K562 (cell line): ENCODE measurements at regions not wholly inside any gene's neighbourhood (a gene's known extent, or its start where the extent isn't known, plus 50 kb on each side); places are given as distances from the start of the nearest gene placed in this dataset.

Experiments used
- ATAC-seq: fragments of 200-7000 bp; cut with Tn5 transposase; 3 replicates; pipeline ENCODE4 v1.9.1; 2020; ENCODE audit warnings: moderate library complexity
- BruUV-seq: library from RNA; stranded (reverse); fragments of 400-500 nt; replicated peaks from 2 replicates; lab custom pipeline; 2021; lab: Mats Ljungman, UMichigan
- CTCF ChIA-PET: fragments of 300-600 bp; formaldehyde crosslinking; extraction: SDS; loops from one replicate; lab custom pipeline; 2021; ENCODE audit warnings: low intra/inter-chr PET ratio; lab: Yijun Ruan, JAX
- POLR2A ChIA-PET: fragments of 300-600, 350-650 bp; sonication (Branson Sonifier 250); formaldehyde crosslinking; extraction: SDS; loops from one replicate; lab custom pipeline; 2021; ENCODE audit warnings: antibody characterized with exemption, inconsistent platforms; lab: Yijun Ruan, JAX
- DNase-seq, 4 experiments: peaks; one replicate each; pipeline versions ENCODE4 v3.0.0 to v3.0.0-alpha.2; 2011 to 2018; ENCODE audit warnings: low spot score in 3 of 4, mixed read lengths in 3 of 4; ENCODE audit errors: extremely low read depth in 1 of 4
- FAIRE-seq: peaks from 2 replicates; lab custom pipeline; 2011; peaks lifted over from hg19 to GRCh38; lab: Jason Lieb, UNC
- H2AFZ ChIP-seq: 2 replicates; pipeline ENCODE4 v1.6.0; 2011; ENCODE audit warnings: low read depth, low read length, control low read depth, inconsistent platforms
- H3K27ac ChIP-seq: fragments of 200-600 bp; 3 replicates; pipeline ENCODE4 v1.8.0; 2011; ENCODE audit warnings: low read depth, mild to moderate bottlenecking, control low read depth, inconsistent platforms, low read length, moderate library complexity, mixed read lengths; ENCODE audit errors: extremely low read depth
- H3K27me3 ChIP-seq, 2 experiments: fragments of 300-600 bp in 1 of 2; 2 replicates in 1 of 2; 3 replicates in 1 of 2; pipeline versions ENCODE4 v1.6.0 to v1.8.0; 2011; ENCODE audit warnings: inconsistent platforms in 2 of 2, low read length in 2 of 2, mild to moderate bottlenecking in 1 of 2, mixed read lengths in 1 of 2, moderate library complexity in 1 of 2; ENCODE audit not compliant: control insufficient read depth in 2 of 2, insufficient read depth in 2 of 2
- H3K36me3 ChIP-seq: fragments of 300-600 bp; 3 replicates; pipeline ENCODE4 v1.8.0; 2011; ENCODE audit warnings: mild to moderate bottlenecking, low read length, inconsistent platforms; ENCODE audit not compliant: control insufficient read depth, insufficient read depth
- H3K4me1 ChIP-seq, 2 experiments: fragments of 200-600 bp in 1 of 2; replicated peaks in 1 of 2; 2 replicates in 1 of 2; 3 replicates in 1 of 2; pipeline versions ENCODE4 v1.5.1 to v1.8.0; 2011; ENCODE audit warnings: inconsistent platforms in 2 of 2, low read length in 2 of 2, mild to moderate bottlenecking in 1 of 2, mixed read lengths in 1 of 2, moderate library complexity in 1 of 2; ENCODE audit not compliant: control insufficient read depth in 2 of 2, insufficient read depth in 2 of 2
- H3K4me2 ChIP-seq: 2 replicates; pipeline ENCODE4 v1.6.1; 2011; ENCODE audit warnings: low read length, control low read depth, inconsistent platforms, mixed read lengths; ENCODE audit not compliant: insufficient read depth
- H3K4me3 ChIP-seq: fragments of 200-600 bp; sonication (generic), shearing (Covaris generic); 2 replicates; pipeline ENCODE4 v1.5.1; 2016; ENCODE audit warnings: control low read depth, inconsistent platforms
- H3K79me2 ChIP-seq: fragments of 200-600 bp; 3 replicates; pipeline ENCODE4 v1.8.0; 2011; ENCODE audit warnings: low read length, inconsistent platforms; ENCODE audit not compliant: control insufficient read depth, insufficient read depth
- H3K9ac ChIP-seq, 2 experiments: 2 replicates each; pipeline versions ENCODE4 v1.6.0 to v1.6.1; 2011; ENCODE audit warnings: low read depth in 2 of 2, low read length in 2 of 2, control low read depth in 1 of 2, inconsistent platforms in 1 of 2, mild to moderate bottlenecking in 1 of 2, mixed read lengths in 1 of 2; ENCODE audit not compliant: insufficient read depth in 1 of 2
- H3K9me1 ChIP-seq: one replicate; pipeline ENCODE4 v1.6.0; 2011; ENCODE audit warnings: inconsistent platforms, mild to moderate bottlenecking, low read length, moderate library complexity; ENCODE audit not compliant: control insufficient read depth, insufficient read depth
- H3K9me3 ChIP-seq: replicated peaks from 2 replicates; pipeline ENCODE4 v1.5.1; 2011; ENCODE audit warnings: low read depth, low read length, inconsistent platforms; ENCODE audit not compliant: control insufficient read depth, insufficient read depth
- H4K20me1 ChIP-seq: replicated peaks from 2 replicates; pipeline ENCODE4 v1.6.1; 2011; ENCODE audit warnings: low read length, inconsistent platforms, mixed read lengths; ENCODE audit not compliant: control insufficient read depth, insufficient read depth
- ATF3 ChIP-seq, 2 experiments: fragments of 450-650 bp in 1 of 2; sonication (generic) in 1 of 2; formaldehyde crosslinking in 1 of 2; IDR thresholded peaks in 1 of 2; conservative IDR thresholded peaks in 1 of 2; 2 replicates each; pipeline versions ENCODE4 v1.6.1 to v1.8.1; 2016 to 2023; ENCODE audit warnings: mild to moderate bottlenecking in 2 of 2, moderate library complexity in 2 of 2, inconsistent platforms in 1 of 2, missing genetic modification reagents in 1 of 2
- ATF7 ChIP-seq: fragments of 450-650 bp; IDR thresholded peaks from 2 replicates; pipeline ENCODE4 v1.7.1; 2014; ENCODE audit warnings: mild to moderate bottlenecking, moderate library complexity
- GABPA ChIP-seq: fragments of 200-800 bp; sonication (Bioruptor generic); conservative IDR thresholded peaks from 2 replicates; pipeline ENCODE4 v1.6.1; 2016; ENCODE audit warnings: low read depth, missing genetic modification characterization, missing compliant biosample characterization
- L3MBTL2 ChIP-seq: fragments of 450-650 bp; IDR thresholded peaks from 2 replicates; pipeline ENCODE4 v1.6.1; 2016; ENCODE audit warnings: mild to moderate bottlenecking, moderate library complexity
- NR2C1 ChIP-seq, 2 experiments: fragments of 450-650 bp; IDR thresholded peaks; 2 replicates each; pipeline ENCODE4 v1.6.1; 2017; ENCODE audit warnings: mild to moderate bottlenecking in 2 of 2, antibody characterized with exemption in 1 of 2, inconsistent platforms in 1 of 2, missing compliant biosample characterization in 1 of 2, missing genetic modification characterization in 1 of 2
- NR2C2 ChIP-seq, 2 experiments: fragments of 200-800 bp in 1 of 2; sonication (Bioruptor generic) in 1 of 2; sonication (generic) in 1 of 2; formaldehyde crosslinking in 1 of 2; IDR thresholded peaks; 2 replicates each; pipeline versions ENCODE4 v1.6.1 to v1.8.0; 2016 to 2022; ENCODE audit warnings: mild to moderate bottlenecking in 1 of 2, missing compliant biosample characterization in 1 of 2, missing genetic modification characterization in 1 of 2, missing genetic modification reagents in 1 of 2
- TAF1 ChIP-seq: IDR thresholded peaks from 2 replicates; pipeline ENCODE4 v1.6.1; 2011; ENCODE audit warnings: mild to moderate bottlenecking, low read length, moderate library complexity; ENCODE audit not compliant: insufficient read depth, control insufficient read depth, severe bottlenecking; ENCODE audit errors: extremely low read depth
- ZBTB34 ChIP-seq: fragments of 250-450 bp; sonication (Bioruptor Pico); IDR thresholded peaks from 2 replicates; pipeline ENCODE4 v1.8.0; 2021; ENCODE audit warnings: mild to moderate bottlenecking, moderate library complexity
- ZNF175 ChIP-seq: fragments of 200-800 bp; sonication (Bioruptor generic); IDR thresholded peaks from 2 replicates; pipeline ENCODE4 v1.6.1; 2016; ENCODE audit warnings: low read depth, mild to moderate bottlenecking, missing genetic modification characterization, missing compliant biosample characterization
- WGBS: fragments of 100-300 bp; shearing (Covaris generic); methylation state at CpG from one replicate; pipeline ENCODE4 v1.1.6; 2016; ENCODE audit warnings: low coverage, mixed read lengths; ENCODE audit not compliant: insufficient coverage; ENCODE audit errors: missing lambda C conversion rate; 5-methylcytosine and 5-hydroxymethylcytosine counted together
- in situ Hi-C: fragments of 300-500 bp; cut with MboI; formaldehyde crosslinking; loops from 4 replicates; pipeline ENCODE4 v1.15.0; 2018; ENCODE audit warnings: inconsistent platforms, mixed read lengths
- intact Hi-C: fragments of 100-400 bp; cut with micrococcal nuclease; formaldehyde crosslinking; loops from 2 replicates; pipeline ENCODE4 v1.14.2; 2022

GRCh38 chr4:185965426-185966384 lies 103.3 kb upstream of the TLR3 start:
- peak overlapping the region; percentile 45 for H3K4me2 ChIP-seq
- TF ChIP-seq ZBTB34 (CRISPR knock-in tag) (no peak), NR2C1 (IDR thresholded peaks at IDR 0.05) (no peak), NR2C1 (tag; IDR thresholded peaks at IDR 0.05) (0 out of 2 replicates have a peak, but pooled peaks have one; percentile 10), GABPA (tag) (peak; percentile 63), ATF7 (peak; percentile 40; the same call in 1 of the 2 replicates), ZNF175 (CRISPR knock-in tag) (0 out of 2 replicates have a peak, but pooled peaks have one; percentile 28), L3MBTL2 (0 out of 2 replicates have a peak, but pooled peaks have one; percentile 25), ATF3 (IDR thresholded peaks at IDR 0.05) (peak; percentile 25; the same call in 1 of the 2 replicates), ATF3 (CRISPR knock-in tag; conservative IDR thresholded peaks at IDR 0.05) (no peak), NR2C2 (CRISPR knock-in tag; IDR thresholded peaks at IDR 0.05) (no peak), NR2C2 (tag; IDR thresholded peaks at IDR 0.05) (peak; percentile 53), TAF1 (no peak)
- peaks cover 0 to 10% of the 10 kb centered on the region in 2 experiments; a peak in 4 of 5 replicates for H3K27me3 ChIP-seq
- BruUV-seq = no TSS peak
- H3K27ac ChIP-seq = no peak overlapping the region
- ATAC-seq (peak; percentile 71), FAIRE-seq (no peak), DNase-seq (peak in 1 of 4 experiments; percentile 1)
- no peaks in the 10 kb centered on the region for H4K20me1 ChIP-seq
- no peak overlapping the region for H3K4me3 ChIP-seq
- WGBS = 5% methylated on average over 14 of the region's 15 CpGs
- H3K9me1 ChIP-seq = no peaks in the 10 kb centered on the region
- in situ Hi-C loops = no loop called here
- no peak overlapping the region for H3K9ac ChIP-seq
- no peaks in the 10 kb centered on the region for H3K9me3 ChIP-seq
- peak overlapping the region; percentile 59 for H2AFZ ChIP-seq
- no peaks in the 10 kb centered on the region for H3K36me3 ChIP-seq
- ChIA-PET POLR2A (no interaction called here), CTCF (no interaction called here)
- H3K4me1 ChIP-seq = no peaks in the 10 kb centered on the region
- intact Hi-C loops = no loop called here
- H3K79me2 ChIP-seq = no peaks in the 10 kb centered on the region
